HG03039 (cell line): ENCODE measurements at regions not wholly inside any gene's neighbourhood (a gene's known extent, or its start where the extent isn't known, plus 50 kb on each side); places are given as distances from the start of the nearest gene placed in this dataset.
"Not testable (repeated sequence)": the region's sequence is repeated elsewhere in the genome, so short reads cannot be mapped to it uniquely, and the experiment has no call there.

Experiments
- ATAC-seq: cut with Tn5 transposase; IDR thresholded peaks from one replicate; pipeline ENCODE4 v1.9.1; 2021; ENCODE audit warnings: mild to moderate bottlenecking, moderate library complexity; ENCODE audit not compliant: unreplicated experiment

DNA sequence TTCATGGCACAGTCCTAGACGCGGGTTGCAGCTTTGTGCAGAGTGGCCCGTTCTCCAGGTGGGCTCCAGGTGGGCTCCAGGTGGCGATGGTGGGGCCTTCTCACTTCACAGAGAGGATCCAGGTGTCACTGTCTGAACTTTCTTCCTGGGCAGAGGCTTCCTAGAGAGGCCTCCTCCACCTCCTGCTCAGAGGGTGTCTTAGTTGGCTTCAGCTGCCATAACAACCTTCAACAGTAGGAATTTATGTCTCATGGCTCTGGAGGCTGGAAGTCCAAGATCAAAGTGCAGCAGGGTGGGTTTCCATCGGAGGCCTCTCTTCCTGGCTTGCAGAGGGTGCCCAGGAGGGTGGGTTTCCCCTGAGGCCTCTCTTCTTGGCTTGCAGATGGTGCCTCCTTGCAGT lies 125.1 kb downstream of the GLRX3 start:
- no peak for ATAC-seq

DNA sequence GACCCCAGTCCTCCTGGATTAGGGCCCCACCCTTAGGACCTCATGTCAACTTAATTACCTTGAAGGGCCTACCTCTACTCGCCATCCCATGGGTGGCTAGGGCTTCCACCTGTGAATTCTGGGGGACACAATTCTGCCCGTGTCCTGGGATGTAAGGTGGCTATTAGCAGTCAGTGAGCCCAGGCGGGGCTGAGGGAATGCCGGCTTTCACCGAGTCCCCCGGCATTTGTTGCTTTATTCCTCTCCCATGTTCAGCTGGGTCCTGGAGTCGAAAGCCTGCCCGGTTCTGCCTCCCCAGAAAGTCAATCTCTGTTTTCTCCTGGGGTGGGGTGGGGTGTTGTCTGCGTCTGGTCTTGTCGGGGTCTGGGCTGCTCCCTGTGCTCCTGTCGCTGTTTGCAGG lies 125.6 kb downstream of the GLRX3 start:
- ATAC-seq, result no peak

DNA sequence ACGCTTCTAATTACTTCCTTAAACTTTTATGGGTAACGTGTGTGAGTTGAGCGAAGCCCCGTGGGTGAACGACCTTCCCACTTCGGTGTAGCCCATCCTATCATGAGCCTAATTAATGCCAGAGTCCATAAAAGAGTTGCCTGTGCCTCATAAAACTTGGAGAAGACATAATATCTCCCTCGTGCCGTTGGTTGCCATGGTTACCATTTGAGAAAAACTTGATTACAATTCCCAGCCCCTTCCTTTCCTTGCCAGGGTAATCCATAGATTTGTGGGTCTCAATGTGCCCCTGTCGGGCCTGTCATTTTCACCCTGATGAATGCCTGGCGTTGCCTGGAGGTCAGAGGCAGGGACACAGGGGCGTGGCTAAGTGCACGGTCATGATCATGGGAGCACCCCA lies 127.1 kb downstream of the GLRX3 start:
- no peak for ATAC-seq

DNA sequence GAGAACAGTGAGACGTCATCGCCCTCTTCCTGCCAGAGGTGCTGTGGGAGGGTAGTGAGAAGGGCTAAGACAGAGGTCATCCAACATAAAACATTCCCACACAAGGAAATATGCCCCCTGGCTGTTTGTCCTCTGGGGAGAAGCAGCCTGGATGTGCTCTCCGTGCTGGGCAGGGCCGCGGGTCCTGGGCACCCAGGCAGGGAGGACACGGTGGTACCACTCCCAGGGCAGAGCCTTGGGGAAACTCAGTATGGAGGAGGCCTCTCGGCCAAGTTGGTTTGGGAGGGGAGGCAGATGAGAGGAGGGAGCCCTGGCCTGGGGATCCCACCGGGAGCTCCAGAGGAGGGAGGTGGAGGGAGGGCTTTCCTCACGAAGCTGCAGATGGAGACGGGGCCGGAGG lies 129.4 kb downstream of the GLRX3 start:
- no peak for ATAC-seq

DNA sequence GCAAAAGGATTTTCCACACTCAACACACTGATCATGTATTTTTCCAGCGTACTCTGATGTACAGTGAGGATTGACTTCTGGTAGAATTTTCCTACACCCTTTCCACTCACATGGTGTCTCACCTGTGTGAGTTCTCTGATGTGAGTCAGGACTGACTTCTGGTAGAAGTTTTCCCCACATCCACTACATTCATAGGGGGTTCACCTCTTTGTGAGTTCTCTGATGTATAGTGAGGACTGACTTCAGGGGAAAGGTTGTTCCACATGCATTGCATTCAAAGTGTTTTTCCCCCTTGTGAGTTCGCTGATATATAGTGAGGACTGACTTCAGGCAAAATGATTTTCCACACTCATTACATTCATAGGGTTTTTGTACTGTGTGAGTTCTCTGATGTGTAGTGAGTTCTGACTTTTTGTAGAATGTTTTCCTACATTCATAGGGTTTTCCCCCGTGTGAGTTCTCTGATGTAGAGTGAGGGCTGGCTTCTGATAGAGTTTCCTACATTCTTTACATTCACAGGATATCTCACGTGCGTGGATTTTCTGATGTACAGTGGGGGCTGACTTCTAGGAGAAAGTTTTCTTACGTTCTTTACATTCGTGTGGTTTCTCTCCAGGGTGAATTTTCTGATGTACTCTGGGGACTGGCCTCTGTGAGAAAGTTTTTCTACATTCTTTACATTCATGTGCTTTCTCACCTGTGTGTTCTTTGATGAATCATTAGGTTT lies 146.5 kb downstream of the GLRX3 start:
- ATAC-seq, result no peak

DNA sequence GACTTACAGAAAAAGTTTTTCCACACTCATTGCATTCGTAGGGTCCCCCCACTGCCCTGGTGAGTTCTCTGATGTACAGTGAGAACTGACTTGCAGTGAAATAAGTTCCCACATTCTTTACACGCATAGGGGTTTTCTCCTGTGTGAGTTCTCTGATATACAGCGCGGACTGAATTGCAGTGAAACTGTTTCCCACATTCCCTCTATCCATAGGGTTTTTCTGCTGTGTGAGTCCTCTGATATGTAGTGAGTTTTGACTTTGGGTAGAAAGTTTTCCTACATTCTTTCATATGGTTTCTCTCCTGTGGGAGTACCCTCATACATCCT lies 147.0 kb downstream of the GLRX3 start:
- no peak for ATAC-seq

DNA sequence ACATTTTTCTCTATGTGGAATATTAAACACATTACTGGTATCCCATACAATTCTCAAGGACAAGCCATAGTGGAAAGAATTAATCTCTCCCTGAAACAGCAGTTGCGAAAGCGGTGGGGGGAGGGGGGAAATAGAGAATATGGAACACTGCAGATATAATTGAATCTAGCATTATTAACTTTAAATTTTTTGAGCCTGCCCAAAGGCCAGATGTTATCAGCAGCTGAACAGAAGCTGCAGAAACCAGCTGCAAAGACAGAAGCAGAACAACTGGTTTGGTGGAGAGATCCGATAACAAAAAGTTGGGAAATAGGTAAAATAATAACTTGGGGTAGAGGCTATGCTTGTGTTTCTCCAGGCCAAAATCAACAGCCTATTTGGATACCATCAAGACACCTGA lies 159.6 kb downstream of the GLRX3 start:
- ATAC-seq, result not testable (repeated sequence)

DNA sequence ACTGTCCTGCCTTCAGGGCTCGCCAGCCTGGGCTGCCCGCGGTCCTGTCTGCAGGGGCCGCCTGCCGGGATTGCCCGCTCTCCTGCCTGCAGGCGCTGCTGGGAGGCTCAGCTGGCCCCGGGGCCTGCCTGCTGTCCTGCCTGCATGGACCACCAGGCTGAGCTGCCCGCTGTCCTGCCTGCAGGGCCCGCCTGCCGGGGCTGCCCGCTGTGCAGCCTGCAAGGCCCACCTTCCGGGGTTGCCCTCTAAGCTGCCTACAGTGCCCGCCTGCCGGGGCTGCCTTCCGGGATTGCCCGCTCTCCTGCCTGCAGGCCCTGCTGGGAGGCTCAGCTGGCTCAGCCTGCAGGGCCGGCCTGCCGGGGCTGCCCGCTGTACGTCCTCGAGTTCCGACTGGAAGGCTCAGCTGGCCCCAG lies 164.4 kb downstream of the GLRX3 start:
- ATAC-seq, result no peak

DNA sequence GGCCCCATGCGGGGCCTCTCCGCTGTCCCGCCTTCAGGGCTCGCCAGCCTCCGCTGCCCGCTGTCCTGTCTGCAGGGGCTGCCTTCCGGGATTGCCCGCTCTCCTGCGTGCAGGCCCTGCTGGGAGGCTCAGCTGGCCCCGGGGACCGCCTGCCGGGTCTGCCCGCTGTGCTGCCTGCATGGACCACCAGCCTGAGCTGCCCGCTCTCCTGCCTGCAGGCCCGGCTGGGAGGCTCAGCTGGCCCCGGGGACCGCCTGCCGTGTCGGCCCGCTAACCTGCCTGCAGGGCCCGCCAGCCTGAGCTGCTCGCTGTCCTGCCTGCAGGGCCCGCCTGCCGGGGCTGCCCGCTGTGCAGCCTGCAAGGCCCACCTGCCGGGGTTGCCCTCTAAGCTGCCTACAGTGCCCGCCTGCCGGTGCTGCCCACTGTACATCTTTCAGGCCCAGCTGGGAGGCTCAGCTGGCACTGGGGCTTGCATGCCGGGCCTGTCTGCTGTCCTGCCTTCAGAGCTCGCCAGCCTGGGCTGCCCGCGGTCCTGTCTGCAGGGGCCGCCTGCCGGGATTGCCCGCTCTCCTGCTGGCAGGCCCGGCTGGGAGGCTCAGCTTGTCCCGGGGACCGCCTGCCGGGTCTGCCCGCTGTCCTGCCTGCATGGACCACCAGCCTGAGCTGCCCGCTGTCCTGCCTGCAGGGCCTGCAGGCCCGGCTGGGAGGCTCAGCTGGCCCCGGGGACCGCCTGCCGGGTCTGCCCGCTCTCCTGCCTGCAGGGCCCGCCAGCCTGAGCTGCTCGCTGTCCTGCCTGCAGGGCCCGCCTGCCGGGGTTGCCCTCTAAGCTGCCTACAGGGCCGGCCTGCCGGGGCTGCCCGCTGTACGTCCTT lies 165.1 kb downstream of the GLRX3 start:
- ATAC-seq, result peak; percentile 58

DNA sequence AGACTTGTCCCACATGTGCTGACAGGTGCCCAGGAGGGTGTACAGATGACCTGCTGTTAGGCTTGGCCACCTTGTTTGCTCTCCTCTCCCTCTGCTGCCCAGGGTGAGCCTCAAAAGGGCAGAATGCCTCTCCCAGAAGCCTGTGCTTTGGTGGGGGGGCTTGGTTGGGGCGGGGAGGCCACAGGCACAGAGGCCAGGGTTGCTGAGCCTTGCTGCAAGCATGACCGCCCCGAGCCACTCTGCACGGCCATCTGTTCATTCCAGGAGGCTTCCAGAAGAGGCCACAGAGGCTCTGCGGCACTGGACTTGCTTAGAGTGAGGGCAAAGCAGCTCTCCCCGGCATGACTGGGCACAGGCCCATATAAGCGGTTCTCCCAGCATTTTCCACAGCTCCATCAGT lies 190.8 kb downstream of the GLRX3 start:
- ATAC-seq, result no peak

DNA sequence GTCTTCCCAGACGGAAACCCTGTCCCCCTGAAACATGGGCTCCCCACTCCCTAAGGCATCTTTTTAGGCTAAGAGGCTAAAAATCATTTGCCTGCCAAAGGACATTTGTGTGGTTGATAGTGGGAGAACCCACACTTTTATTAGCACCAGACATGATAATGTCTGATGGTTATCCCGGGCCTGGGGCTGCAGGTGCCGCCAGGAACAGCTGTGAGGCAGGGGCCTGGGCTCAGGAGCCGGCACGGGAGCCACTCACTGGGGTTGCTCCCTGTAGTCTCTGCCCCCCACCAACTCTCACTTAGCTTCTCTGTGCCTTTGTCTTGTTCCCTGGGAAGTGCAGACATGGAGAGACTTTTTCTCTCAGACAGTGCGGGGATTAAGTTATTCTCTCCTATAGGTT lies 193.6 kb downstream of the GLRX3 start:
- no peak for ATAC-seq

DNA sequence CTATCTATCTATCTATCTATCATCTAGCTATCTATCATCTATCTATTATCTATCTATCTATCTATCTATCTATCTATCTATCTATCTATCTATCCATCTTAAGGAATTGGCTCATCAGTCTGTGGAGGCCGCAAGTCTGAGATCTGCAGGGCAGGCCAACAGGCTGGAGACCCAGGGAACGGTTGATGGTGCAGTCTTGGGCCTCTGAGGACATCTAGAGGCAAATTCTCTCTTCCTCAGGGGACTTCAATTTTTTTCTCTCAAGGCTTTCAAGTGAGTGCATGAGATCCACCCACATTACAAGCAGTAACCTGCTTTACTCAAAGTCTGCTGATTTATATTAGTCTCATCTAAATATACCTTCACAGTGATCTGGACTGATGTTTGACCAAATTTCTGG lies 197.0 kb downstream of the GLRX3 start:
- no peak for ATAC-seq

DNA sequence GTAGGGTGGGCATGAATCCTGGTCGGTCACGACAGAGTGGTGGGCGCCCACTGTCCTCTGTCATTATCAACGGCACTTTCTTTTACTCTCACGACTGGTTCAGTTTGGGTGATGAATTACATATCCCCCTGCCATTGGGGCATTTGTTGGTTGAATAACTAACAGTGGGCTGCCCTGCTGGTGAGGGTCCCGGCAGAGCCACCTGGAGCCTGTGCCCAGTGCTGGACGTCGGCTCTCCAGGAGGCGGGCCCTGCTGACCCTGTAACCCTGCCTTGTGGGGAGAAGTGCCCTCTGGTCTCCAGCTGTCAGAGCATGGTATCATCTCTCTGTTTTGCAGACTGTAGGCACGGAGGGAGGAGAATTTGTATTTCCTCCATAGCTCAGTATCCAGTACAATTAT lies 199.1 kb downstream of the GLRX3 start:
- no peak for ATAC-seq

DNA sequence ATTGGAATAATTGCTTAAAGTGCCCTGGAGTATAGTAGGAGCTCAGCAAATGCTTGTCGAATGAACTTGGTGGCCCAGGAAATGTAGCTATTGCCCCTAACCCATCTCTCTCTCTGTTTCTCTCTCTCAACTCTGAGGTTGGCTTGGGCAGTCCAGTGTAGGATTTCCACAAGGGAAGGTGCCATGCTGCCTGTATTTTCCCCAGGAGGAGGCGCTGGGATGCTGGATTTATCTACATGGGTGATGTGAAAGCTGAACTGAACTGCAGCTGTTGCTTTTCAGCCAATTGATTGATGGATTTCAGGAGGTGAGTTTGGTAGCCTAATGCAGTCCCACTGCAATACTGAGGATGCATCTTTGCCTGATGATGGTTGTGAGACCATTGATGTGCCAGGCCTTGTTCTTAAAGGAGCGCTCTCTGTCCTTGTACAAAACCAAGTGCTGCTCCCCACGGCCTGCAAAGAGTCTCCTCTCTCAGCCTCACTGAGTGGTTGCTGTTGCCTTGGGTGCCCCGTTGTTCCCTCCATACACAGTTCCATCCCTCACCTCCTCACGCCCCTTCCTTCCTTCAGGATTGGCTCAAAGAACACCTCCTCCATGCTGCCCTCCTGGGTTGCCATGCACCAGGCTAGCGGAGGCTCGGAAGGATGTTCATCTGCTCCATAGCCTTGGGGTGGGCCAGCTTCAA lies 200.6 kb downstream of the GLRX3 start:
- no peak for ATAC-seq

DNA sequence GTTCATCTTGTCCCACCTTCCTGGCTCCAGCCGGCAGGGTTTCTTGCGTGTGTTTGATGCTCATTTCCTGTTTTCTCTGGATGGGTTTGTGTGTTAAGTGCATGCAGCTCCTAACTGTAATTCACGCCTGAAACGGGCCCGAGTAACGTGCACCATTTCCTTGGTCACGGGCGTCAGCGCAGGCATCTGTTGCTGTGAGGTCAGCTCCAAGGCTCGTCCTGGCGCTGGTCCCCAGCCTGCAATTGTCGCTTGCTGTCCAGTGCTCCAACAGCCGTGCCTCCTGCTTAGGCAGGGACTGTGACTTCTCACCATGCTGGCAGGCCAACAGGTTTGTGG lies 201.1 kb downstream of the GLRX3 start:
- ATAC-seq, result no peak

DNA sequence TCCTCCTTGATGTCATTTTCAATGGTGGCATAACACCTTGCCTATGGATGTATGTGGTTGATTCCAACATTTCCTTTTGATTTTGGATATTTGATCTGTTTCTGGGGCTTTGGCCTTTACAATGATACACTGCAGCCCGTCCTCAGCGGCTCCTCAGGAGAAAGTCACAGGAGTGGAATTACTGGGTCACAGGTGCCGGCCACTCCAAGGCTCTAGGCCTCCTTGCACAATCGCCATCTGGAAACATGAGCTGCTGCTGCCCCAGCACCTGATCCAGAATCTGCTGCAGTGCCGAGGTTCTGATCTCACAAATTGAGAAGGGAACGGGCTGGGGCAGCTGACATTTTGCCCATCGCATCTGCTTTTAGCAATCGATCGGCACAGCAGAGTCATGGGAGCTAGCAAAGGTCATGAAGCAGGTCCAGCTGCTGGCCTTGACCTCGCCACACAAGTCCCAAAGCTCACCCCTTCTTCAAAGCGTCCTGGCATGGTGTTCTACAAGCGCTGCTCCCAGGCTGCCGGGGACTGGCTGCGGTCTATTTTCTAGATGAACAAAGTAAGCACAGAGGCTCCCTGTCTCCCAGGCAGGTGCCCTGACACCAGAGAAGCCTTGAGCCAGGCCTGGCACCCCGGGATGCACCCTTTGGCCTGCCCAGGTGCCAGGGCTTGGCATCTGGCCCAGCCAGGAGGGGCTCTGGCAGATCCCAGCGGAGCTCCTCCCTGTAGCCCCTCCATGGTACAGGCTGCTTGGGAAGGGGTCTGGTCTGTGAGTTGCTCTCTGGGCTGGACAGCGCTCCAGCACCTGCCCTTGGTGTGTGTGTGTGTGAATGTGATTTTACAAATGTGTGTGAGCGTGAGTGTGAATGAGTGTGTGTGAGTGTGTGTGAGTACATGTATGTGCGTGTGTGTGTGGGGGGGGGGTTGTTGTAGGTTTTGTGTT lies 201.8 kb downstream of the GLRX3 start:
- no peak for ATAC-seq

DNA sequence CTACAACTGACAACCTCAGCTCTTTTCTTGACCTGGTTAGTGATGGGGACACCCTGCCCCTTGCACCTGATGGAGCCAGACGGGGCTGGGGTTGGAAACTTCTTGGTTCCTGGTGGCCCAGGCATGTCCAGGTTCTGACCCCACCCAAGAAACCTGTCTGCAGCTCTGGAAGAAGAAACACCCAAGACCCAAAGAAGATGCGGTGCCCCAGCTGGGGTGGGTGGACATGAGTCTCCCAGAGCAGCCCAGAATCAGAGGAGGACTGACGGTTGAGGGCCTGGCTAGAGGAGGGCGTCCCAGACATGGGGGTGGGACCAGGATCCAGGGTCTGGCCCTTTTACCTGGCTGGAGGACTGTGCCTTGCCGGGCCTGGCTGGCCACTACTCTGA lies 202.4 kb downstream of the GLRX3 start:
- ATAC-seq, result no peak

DNA sequence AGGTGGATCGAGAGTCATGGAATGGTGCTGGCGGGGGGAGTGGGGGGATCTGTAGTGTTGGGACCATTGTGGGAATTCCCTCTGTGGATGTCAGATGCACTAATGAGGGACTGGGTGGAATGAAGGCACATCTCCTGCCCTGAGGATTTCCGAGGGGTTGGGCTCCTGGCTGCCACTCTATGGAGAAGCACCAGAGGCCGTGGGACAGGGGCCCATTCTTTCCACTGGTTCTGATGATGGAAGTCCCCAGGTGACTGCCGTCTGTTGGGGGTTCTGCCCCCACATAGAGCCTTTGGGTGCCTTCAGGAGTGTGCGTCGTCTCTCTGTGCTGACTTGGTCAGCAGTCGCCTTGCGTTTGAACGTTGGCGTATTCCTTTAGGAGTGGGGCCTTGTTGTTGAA lies 202.9 kb downstream of the GLRX3 start:
- ATAC-seq, result no peak

DNA sequence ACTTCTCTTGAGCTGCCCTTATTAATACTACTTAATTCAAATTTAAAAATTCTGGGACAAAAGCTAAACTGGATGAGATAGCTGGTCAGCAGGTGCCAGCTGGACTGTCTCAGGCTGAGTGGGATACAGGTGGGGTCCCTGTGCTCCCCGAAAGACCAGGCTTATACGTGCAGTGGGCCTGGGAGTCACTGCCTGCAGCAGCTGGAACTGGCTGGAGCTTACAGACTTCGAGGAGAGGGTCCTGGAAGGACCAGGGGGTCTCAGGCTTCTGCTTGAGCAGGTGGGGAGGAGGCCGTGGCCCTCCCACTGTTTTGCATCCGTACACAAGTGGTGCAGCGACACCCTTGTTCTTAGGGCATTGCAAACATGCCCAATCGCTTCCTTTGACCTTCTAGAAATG lies 203.7 kb downstream of the GLRX3 start:
- no peak for ATAC-seq

DNA sequence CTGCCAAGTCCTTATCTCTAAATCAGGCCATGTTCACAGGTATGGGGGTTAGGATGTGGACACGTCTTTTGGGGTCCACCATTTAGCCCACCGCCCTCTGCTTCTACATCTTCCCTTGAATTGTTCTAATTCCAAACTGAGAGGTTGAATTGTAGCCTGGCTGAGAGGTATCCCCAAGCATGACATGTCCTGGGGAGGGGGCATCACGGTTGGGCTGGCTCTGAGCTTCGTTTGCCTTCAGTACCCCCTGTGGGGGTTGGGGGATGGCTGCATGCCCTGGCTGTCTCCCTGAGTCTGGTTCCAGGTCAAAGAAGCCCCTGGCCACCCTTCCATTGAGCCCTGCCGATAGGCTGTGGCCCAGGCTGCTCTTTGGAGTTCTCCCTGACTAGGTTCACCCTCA lies 204.6 kb downstream of the GLRX3 start:
- no peak for ATAC-seq

DNA sequence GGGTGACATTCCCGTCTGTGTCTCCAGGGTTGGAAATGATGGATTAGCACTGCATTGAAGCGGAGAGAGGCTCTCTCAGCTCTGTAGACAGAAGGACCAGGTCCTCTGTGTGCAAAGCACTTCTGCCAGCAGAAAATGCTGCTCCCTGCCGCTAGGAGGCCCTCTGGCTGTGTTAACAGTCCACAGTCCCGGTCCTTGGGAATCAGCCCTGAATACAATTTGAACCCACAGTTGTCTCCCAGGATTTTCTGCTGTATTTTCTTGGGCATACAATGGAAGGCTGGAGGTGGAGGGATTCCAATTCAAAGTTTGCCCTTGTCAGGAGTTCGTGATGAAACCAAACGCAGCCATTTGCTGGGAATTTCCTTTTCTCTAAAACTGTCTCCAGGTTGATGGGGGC lies 205.2 kb downstream of the GLRX3 start:
- no peak for ATAC-seq
